ENCODE measurements at regions not wholly inside any gene's neighbourhood (a gene's known extent, or its start where the extent isn't known, plus 50 kb on each side); places are given as distances from the start of the nearest gene placed in this dataset.

GRCh38 chr12:125458552-125459268, 393.5 kb downstream of the AACS start:
- dilution Hi-C loops (cut with MboI; ENCODE audit: extremely low pct_ligation_motif_present, low sequenced_read_pairs) (no loop called here), intact Hi-C loops (cut with micrococcal nuclease) (no loop called here)
- POLR2A ChIA-PET: no interaction called here
- no peak overlapping the region for H3K4me2 ChIP-seq (ENCODE audit: insufficient read depth, low read length)
- H2AFZ ChIP-seq (ENCODE audit: low read depth, low read length): no peak overlapping the region
- no peak for DNase-seq (ENCODE audit: low read depth, low spot score)
- H3K79me2 ChIP-seq (ENCODE audit: control insufficient read depth, insufficient read depth, low read length): no peaks in the 10 kb centered on the region
- H3K9me3 ChIP-seq (replicated peaks; ENCODE audit: control insufficient read depth, insufficient read depth, low read length): peaks cover 8% of the 10 kb centered on the region
- CTCF ChIA-PET: no interaction called here
- FAIRE-seq: no peak
- no peak overlapping the region for H3K27ac ChIP-seq (ENCODE audit: insufficient read depth, low read depth, low read length)
- no TSS peak for BruUV-seq (replicated peaks)
- no peak overlapping the region for H3K9ac ChIP-seq (replicated peaks; ENCODE audit: extremely low read depth, insufficient read depth, low read length)
- TF ChIP-seq POLR2AphosphoS5 (IDR thresholded peaks at IDR 0.05; ENCODE audit: insufficient read depth, low read depth, low read length): no peak
- TF ChIP-seq POLR2A (IDR thresholded peaks at IDR 0.05; ENCODE audit: low read depth, low read length): no peak
- no peak for TF ChIP-seq JUN (IDR thresholded peaks at IDR 0.05; ENCODE audit: borderline replicate concordance, insufficient read depth, insufficient read length, low read depth)
- no peak for TF ChIP-seq GATA2 (IDR thresholded peaks at IDR 0.05; ENCODE audit: insufficient read depth, insufficient read length, low read depth, low read length)
- no peak for TF ChIP-seq CTCF (IDR thresholded peaks at IDR 0.05; ENCODE audit: extremely low read depth in 1 of 2, insufficient read depth in 1 of 2, low read depth in 1 of 2, low read length in 2 of 2)
- TF ChIP-seq EZH2 (IDR thresholded peaks at IDR 0.05; ENCODE audit: borderline replicate concordance, low read depth, low read length, severe bottlenecking): no peak
- no peak for TF ChIP-seq FOS (IDR thresholded peaks at IDR 0.05; ENCODE audit: borderline replicate concordance, insufficient read depth, low read length)
- no peak overlapping the region for H3K4me3 ChIP-seq (replicated peaks in 1 of 3; ENCODE audit: insufficient read depth in 1 of 3, low read depth in 1 of 3, low read length in 3 of 3)
- no peaks in the 10 kb centered on the region for H3K4me1 ChIP-seq (ENCODE audit: control insufficient read depth, extremely low read depth, insufficient read depth, low read length)
- no peaks in the 10 kb centered on the region for H3K36me3 ChIP-seq (ENCODE audit: control insufficient read depth in 2 of 2, extremely low read depth in 1 of 2, insufficient read depth in 2 of 2, low read length in 2 of 2)
- H3K27me3 ChIP-seq (ENCODE audit: control insufficient read depth in 2 of 2, insufficient read depth in 2 of 2, low read length in 2 of 2): no peaks in the 10 kb centered on the region
- no peaks in the 10 kb centered on the region for H3K9me1 ChIP-seq (replicated peaks; ENCODE audit: control insufficient read depth, extremely low read depth, insufficient read depth, low read length)
- no peaks in the 10 kb centered on the region for H4K20me1 ChIP-seq (replicated peaks; ENCODE audit: control insufficient read depth, extremely low read depth, insufficient read depth, low read length)

All from endothelial cell of umbilical vein (primary cell).